CD4-positive, alpha-beta T cell treated with Interleukin-1 beta for 1 hour (primary cell): ENCODE measurements at regions not wholly inside any gene's neighbourhood (a gene's known extent, or its start where the extent isn't known, plus 50 kb on each side); places are given as distances from the start of the nearest gene placed in this dataset.
"Not testable (repeated sequence)": the region's sequence is repeated elsewhere in the genome, so short reads cannot be mapped to it uniquely, and the experiment has no call there.

Experiments used
- DNase-seq, 2 donors: peaks; one replicate each; pipeline ENCODE4 v3.0.0-alpha.2; 2020 to 2022

DNA sequence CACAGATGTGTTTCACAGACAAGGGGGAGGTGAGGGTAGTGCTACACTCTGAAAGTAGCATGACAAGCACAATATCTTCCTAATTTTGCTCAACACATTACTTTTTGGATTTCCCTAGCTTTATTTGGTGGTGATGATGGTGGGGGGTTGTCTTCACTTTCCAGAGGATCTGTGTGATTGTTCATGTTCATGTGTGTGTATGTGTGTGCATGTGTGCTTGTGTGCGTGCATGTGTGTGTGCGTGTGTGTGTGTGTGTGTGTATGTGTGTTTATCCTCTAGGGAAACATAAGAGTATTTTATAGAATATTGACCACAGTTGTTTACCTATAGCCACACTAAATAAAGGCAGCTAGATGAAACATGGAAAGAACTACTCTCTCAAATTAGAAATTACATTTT lies 183.8 kb upstream of the EYA4 start:
- no peak for DNase-seq

GRCh38 chr6:133062077-133062476 lies 179.1 kb upstream of the EYA4 start:
- DNase-seq = peak in 1 of 2 donors; percentile 5

DNA sequence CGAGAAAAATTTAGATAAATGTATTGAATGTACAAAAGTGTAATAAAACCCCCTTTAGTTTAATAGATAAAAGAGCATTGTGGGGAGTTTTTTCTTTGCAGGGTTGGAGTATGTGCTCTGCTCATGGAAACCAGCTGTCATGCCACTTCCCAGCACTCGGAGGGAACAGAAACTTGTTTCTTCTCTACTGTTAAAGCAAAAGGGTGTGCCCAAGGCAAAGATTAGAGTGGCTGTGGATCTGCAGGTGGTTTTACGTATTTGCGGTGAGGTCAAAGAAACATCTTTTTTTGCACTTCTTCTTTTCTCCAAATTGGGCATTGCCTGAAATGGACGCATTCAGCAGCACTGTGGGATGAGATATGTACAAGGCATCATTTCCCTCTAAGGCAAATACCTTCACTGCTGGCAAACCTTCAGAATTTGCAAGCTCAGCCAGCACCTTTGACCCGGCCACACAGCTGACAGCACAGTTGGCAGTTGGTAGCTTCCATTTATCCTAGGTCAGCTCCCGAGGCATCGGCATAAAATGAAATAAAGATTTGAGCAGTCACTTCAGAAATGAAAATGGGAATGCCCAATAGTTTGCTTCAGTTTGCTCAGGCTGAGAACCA lies 178.4 kb upstream of the EYA4 start:
- DNase-seq = peak in 1 of 2 donors; percentile 19

DNA sequence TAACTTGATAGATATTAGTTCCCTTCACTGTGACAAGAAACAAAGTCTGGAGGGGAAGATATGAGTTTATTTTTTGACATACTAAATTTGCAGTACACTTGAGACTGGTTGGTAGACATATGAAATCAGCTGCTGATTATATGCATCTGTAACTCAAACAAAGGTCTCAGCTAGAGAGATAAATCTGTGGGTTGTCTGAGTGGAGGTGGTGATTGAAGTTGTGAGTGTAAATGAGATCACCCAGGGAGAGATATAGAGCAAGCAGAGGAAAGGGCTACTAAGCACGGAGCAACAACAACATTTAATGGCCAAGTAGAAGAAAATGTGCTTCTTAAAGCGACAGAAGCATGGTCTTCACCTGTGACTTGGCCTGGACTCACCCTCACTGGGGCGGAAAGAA lies 173.2 kb upstream of the EYA4 start:
- no peak for DNase-seq

- no peak for DNase-seq
These were observed 170.6 kb upstream of the EYA4 start for GRCh38 chr6:133070410-133071043.

DNA sequence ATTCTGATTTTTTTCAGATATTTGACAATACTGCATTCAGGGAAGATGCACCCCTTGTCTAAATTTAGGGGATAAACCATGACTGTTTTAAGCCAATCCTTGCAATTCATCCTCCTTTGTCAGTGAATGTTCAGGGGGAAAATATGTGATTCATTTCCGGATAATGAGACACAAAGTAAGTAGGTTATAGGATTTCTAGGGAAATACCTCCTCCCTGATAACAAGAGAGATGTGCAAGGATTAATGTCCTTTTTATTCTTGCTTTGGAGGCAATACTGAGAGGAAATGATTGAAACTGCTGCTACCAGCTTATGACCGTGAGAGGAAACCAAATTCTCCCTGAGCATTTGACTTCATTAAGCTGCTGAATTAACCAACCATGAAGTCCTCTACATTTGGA lies 161.3 kb upstream of the EYA4 start:
- no peak for DNase-seq

- no peak for DNase-seq
These were observed 157.7 kb upstream of the EYA4 start for GRCh38 chr6:133083248-133083967.

DNA sequence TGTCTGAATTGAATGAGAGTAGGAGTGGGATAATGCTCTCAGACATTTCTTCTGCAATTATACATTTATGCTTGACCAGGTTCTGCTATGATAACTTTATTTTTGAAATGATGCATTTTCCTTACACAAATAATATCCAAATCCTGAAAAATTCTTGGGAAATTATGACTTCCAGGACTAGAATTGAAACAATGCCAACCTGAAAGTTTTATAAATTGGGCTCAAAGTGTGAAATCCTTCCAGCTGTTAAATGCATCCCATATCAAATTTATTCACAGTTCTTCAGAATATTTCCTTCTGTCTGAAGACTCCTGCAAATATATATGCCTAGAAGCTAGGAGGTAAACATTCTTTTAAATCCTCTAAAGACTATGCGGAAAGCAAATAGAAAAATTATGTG lies 155.7 kb upstream of the EYA4 start:
- DNase-seq = no peak

GRCh38 chr6:133085896-133086295 lies 155.3 kb upstream of the EYA4 start:
- DNase-seq = no peak

DNA sequence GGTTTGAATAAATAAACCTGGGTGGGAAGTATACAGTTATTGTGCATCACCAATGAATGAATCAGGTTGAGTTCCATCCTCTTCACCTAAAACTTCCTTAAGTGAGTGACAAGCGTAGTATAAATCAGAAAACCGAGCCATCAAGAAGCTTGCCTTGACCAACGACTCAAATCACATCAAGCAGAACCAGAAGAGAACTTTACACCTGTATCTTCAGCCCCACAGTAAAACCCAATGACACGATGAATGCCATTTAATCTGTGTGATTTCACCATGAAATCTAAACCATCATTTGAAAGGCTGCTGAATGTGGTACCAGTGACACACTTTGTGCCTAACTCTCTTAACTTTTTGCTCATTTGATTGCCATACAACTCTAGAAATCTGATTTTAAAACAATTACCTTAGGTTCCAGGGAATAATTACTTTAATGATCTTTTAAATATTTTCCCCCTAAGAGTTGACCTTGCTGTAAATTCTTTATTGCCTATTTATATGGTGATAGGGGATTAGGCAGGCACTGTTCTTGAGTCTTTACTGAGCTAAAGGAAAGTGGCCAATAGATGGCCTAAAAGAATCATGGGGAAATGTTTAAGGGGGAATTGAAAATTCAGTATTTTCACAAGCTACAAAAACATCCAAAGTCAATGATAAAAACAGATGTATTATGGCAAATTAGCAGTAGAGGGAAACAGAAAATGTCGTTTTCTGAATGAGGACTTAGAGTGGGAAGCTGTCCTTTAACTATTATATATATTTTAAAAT lies 152.0 kb upstream of the EYA4 start:
- DNase-seq = no peak

- no peak for DNase-seq
These were observed 149.0 kb upstream of the EYA4 start for GRCh38 chr6:133092199-133092598.

DNA sequence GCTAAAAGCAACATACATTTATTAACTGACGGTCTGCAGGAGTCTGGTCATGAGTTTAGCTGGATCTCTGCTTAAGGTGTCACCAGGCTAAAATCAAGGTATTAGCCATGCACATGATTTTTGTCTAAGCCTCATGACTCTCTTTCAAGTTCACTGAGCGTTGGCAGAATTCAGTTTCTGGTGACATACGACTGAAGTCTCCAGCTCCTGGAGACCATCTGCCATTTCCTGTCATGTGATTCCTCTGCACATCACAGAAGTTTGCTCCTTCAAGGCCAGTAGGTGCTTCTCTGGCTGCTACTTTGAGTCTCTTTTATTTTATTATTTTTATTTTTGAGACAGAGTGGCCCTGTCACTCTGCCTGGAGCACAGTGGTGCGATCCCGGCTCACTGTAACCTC lies 148.4 kb upstream of the EYA4 start:
- DNase-seq = no peak

DNA sequence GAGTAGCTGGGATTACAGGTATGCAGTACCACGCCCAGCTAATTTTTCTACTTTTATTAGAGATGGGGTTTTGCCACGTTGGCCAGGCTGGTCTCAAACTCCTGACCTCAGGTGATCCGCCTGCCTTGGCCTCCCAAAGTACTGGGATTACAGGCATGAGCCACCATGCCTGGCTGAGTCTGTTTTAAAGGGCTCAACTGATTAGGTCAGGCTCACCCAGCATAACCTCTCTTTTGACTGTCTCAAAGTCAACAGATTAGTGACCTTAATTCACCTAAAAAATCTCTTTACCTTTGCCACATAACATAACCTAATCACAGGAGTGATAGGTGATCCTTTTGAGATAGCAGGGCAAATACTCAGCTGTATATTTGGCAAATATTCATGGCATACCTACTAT lies 147.9 kb upstream of the EYA4 start:
- not testable (repeated sequence) for DNase-seq

DNA sequence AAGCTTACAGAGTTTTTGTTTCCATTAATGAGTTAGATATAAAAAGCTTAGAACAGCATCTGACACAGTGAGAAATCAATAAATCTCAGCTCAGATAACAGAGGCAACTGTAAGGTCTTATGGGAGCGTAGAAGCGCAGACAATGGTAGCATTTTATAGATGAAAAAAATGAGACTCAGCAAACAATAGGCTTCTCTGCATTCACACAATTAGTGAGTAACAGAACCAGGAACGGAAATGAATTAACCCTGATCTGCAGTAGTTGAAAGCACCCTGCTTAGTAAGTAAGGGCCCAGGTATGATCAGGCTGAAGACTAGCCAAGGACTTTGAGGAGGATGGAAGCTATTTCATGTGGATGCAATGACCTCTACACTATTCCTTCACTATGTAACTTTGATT lies 147.2 kb upstream of the EYA4 start:
- no peak for DNase-seq

DNA sequence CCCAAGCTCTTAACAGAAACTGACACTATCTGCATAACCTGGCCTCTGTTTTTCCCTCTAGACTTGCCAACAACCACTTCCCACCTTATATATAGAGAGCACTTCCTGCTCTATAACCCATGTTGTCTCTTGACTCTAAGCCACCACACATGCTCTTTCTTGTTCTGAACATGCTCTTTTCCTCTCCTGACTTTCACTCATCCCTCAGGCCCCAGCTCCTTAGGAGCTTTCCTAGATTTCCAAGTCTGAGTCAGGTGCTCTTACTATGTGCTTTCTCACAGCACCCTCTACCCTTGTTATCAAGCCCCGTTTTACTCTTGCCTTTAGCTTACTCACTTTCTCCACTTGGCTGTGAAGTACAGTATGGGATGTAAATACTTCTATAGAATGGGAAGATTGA lies 143.9 kb upstream of the EYA4 start:
- no peak for DNase-seq

GRCh38 chr6:133099573-133099972 lies 141.6 kb upstream of the EYA4 start:
- no peak for DNase-seq

DNA sequence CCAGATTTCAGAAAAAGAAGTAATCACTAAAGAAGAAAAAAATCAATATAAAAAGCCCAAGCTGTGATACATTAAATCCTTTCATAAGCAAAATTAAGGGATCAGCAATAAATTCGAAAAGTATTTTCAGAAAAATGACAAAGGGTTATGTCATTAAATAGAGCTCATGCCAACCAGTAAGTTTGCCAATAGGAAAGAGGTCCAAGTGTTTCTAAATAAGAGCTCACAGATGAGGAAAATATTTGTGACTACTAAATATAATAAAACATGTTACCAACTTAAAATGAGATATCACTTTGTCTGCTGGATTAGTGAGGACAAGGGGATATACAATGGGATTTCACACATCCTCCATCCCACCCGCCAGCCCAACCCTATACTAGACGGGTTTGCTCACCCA lies 140.3 kb upstream of the EYA4 start:
- DNase-seq = no peak

DNA sequence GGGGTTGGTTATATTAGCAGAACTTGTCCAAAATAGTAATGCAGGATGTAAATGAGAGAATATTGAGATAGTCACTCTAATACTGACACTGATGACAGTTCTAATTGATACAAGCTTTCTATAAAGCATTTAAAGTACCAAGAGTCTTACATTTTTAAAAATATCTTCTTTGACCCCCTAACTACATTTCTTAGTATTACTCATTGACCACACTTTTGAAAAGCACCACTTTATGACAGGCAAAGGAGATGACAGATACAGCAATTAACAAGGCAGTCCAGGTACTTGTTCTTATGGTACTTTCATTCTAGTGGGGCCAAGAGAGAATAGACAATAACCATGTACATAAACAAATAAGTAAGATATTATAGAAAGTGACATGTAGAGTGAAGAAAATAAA lies 139.4 kb upstream of the EYA4 start:
- DNase-seq = no peak

DNA sequence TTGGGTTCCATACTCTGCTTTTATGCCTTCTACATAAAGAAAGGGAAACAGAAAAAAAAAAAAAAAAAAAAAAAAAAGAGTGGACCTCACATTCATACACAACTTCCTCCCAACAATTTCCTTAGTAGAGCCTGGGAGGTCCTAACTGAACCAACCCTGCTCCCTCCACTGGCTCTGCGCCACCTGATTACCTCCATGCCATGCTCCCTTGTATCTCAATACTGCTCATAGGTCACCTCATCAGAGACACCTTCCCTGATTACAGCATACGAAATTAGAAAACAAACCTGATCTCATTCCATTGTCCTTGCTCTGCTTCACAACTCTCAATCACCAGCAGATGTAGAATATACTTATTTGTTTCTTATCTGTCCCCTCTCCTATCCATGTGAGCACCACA lies 134.2 kb upstream of the EYA4 start:
- DNase-seq = no peak

DNA sequence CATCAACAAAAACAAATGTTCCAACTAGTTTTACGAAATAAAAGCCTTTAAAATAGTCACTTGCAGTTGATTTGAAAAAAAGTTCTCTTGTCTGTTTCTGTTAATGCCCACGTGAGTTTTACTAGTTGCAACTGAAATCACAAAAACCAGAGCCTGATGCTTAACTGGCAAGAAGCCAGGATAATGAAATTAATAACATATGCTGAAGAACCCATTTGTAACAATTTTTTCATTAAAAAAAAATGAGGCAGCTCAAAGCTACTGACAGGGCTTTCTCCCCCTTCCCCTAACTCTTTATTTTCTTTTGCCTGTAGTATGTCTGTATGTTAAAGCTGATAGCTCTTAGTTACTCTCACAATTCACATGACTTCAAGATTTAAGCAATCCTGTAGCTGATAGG lies 132.7 kb upstream of the EYA4 start:
- DNase-seq = no peak

GRCh38 chr6:133114973-133115372 lies 126.2 kb upstream of the EYA4 start:
- no peak for DNase-seq

DNA sequence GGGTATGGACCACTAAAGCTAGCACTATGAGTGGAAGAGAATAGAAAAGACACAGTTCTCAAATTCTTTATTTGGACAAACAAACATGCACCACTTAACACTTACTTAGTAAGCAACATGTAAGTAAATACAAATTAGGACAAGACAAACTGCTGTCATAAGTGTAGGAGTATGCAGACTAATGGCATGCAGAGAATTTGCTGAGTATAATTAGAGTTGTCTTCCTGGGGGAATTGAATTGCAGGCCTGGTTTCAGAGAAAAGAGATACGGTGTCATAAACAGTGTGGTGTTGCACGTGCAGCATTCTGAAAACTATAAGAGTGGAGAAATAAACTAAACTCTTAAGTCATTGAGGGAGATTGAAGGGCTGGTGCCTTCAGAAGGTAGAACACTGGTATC lies 125.2 kb upstream of the EYA4 start:
- no peak for DNase-seq

- no peak for DNase-seq
These were observed 113.0 kb upstream of the EYA4 start for GRCh38 chr6:133128191-133128590.

DNA sequence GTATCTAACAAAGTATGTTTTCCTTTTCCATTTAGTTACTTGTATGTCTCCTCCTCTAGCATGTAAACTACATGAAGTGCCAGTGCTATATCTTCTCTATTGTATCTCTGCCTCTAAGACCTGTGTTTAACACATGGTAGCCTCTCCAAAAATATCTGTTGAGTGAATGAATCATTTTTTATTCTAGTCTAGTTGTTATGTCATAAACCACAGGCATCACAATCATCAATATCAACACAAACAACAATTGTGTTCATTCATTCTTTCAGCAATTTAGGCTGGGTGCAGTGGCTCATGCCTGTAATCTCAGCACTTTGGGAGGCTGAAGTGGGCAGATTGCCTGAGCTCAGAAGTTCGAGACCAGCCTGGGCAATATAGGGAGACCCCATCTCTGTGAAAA lies 111.6 kb upstream of the EYA4 start:
- no peak for DNase-seq
